Activated B cell treated with CpG ODN at 0.5 μM for 24 hours (primary cell): ENCODE measurements at regions not wholly inside any gene's neighbourhood (a gene's known extent, or its start where the extent isn't known, plus 50 kb on each side); places are given as distances from the start of the nearest gene placed in this dataset.

Experiments used
- ATAC-seq: fragments of 200-7000 bp; cut with Tn5 transposase; one replicate; pipeline ENCODE4 v1.10.0; 2021; ENCODE audit warnings: low read depth, mild to moderate bottlenecking, moderate library complexity
- CTCF ChIA-PET: fragments of 350-600 bp; sonication (Branson Sonifier 250); formaldehyde crosslinking; loops from one replicate; lab custom pipeline; 2021; ENCODE audit warnings: antibody characterized with exemption; lab: Charles Lee
- POLR2A ChIA-PET: fragments of 350-600 bp; sonication (Branson Sonifier 250); formaldehyde crosslinking; loops from one replicate; lab custom pipeline; 2021; ENCODE audit warnings: antibody characterized with exemption; lab: Charles Lee
- DNase-seq: peaks from one replicate; pipeline ENCODE4 v3.0.0; 2022
- H3K27ac Mint-ChIP-seq: one replicate; pipeline ENCODE4 v1.8.0; 2020; ENCODE audit warnings: mixed read lengths
- H3K27me3 Mint-ChIP-seq: one replicate; pipeline ENCODE4 v1.8.0; 2021; ENCODE audit warnings: mixed read lengths
- H3K36me3 Mint-ChIP-seq: one replicate; pipeline ENCODE4 v1.8.0; 2021; ENCODE audit warnings: low read depth, mixed read lengths
- H3K4me1 Mint-ChIP-seq: one replicate; pipeline ENCODE4 v1.8.0; 2021; ENCODE audit warnings: mixed read lengths
- H3K4me3 Mint-ChIP-seq: one replicate; pipeline ENCODE4 v1.8.0; 2020; ENCODE audit warnings: mild to moderate bottlenecking, mixed read lengths
- H3K9me3 Mint-ChIP-seq: one replicate; pipeline ENCODE4 v1.8.0; 2020; ENCODE audit warnings: mixed read lengths
- intact Hi-C: fragments of 100-400 bp; cut with micrococcal nuclease; formaldehyde crosslinking; loops from one replicate; pipeline ENCODE4 v1.15.1; 2024
- TF ChIP-seq, protein P1 (sequence below): fragments of 200-600 bp; IDR thresholded peaks from one replicate; pipeline ENCODE4 v1.8.0; 2022; ENCODE audit warnings: antibody characterized with exemption, mild to moderate bottlenecking

DNA sequence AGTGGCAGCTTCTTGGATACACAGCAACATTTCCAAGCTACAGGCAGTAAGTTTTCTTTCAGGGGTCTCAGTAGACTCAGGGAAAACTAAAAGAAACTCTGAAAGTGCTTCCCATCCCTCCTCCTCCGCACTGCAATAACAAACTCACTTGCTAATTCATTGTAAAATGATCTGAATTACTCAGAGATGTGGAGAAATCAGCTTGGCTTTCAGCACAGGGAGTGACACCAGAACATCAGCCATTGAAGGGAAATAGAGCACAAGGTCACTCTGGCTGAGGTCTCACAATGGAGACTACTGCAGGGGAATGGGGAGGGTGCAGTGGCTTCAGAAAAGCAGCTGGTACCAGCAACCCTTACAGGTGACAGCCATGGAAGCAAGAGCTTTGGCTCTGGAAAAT lies 137.3 kb upstream of the SERP2 start:
- TF ChIP-seq, protein P1, sequence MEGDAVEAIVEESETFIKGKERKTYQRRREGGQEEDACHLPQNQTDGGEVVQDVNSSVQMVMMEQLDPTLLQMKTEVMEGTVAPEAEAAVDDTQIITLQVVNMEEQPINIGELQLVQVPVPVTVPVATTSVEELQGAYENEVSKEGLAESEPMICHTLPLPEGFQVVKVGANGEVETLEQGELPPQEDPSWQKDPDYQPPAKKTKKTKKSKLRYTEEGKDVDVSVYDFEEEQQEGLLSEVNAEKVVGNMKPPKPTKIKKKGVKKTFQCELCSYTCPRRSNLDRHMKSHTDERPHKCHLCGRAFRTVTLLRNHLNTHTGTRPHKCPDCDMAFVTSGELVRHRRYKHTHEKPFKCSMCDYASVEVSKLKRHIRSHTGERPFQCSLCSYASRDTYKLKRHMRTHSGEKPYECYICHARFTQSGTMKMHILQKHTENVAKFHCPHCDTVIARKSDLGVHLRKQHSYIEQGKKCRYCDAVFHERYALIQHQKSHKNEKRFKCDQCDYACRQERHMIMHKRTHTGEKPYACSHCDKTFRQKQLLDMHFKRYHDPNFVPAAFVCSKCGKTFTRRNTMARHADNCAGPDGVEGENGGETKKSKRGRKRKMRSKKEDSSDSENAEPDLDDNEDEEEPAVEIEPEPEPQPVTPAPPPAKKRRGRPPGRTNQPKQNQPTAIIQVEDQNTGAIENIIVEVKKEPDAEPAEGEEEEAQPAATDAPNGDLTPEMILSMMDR = no peak
- Mint-ChIP-seq H3K27me3 (peaks cover 8% of the 10 kb centered on the region), H3K36me3 (no peaks in the 10 kb centered on the region), H3K4me3 (no peak overlapping the region), H3K4me1 (no peaks in the 10 kb centered on the region), H3K9me3 (no peaks in the 10 kb centered on the region), H3K27ac (no peak overlapping the region)
- intact Hi-C loops = no loop called here
- ATAC-seq = no peak
- DNase-seq = no peak
- ChIA-PET POLR2A (no interaction called here), CTCF (no interaction called here)

DNA sequence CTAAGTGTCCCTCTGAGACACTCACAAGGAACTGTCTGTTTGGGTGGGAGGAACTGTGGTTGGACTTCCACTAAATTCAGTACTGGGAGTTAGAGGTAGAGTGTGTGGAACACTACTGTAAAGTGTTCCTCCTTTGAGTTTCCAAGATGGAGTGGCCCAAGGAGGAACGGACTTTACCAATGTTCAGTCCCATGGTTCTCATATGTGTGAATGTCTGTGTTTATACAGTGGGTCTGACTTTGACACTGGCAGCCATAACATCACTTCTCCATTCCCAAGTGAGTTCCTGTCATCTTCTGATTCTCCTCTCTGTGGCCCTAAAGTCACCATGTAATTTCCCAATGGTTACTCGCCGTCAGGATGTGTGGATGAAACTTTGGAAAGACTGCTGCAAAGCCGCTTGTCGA lies 136.8 kb upstream of the SERP2 start:
- intact Hi-C loops = no loop called here
- no peak for DNase-seq
- H3K27me3 Mint-ChIP-seq = peaks cover 4% of the 10 kb centered on the region
- no peak for ATAC-seq
- H3K27ac Mint-ChIP-seq = no peak overlapping the region
- ChIA-PET POLR2A (no interaction called here), CTCF (no interaction called here)
- TF ChIP-seq, protein P1 = no peak
- no peaks in the 10 kb centered on the region for H3K9me3 Mint-ChIP-seq
- no peak overlapping the region for H3K4me3 Mint-ChIP-seq
- H3K4me1 Mint-ChIP-seq = no peaks in the 10 kb centered on the region
- no peaks in the 10 kb centered on the region for H3K36me3 Mint-ChIP-seq

DNA sequence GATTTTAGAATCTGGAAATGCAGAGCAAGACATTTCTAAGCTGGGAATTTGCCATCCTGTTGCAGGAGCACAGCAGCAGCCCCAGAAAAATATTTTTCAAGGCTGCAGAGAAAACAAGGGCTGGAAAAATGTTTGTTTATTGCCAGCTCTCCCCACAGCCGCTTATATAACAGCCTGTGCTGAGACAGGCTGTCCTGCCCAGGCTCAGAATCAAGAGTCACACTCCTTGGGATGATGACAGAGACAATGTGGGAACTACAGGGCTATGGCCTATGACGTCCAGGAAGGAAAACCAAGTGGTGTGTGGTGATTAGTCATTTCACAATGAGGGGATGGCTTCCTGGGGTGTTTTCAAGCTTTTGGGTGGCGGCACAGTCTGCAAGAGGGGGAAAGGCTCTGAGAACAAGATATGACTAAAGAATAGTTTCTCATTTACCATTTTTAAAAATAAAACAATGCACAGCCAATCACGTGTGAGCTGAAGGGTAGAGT lies 136.3 kb upstream of the SERP2 start:
- DNase-seq (no peak), ATAC-seq (no peak)
- TF ChIP-seq, protein P1 = no peak
- H3K27me3 Mint-ChIP-seq = peaks cover 4% of the 10 kb centered on the region
- intact Hi-C loops = no loop called here
- H3K4me1 Mint-ChIP-seq = no peaks in the 10 kb centered on the region
- H3K36me3 Mint-ChIP-seq = no peaks in the 10 kb centered on the region
- H3K27ac Mint-ChIP-seq = no peak overlapping the region
- H3K4me3 Mint-ChIP-seq = no peak overlapping the region
- H3K9me3 Mint-ChIP-seq = no peaks in the 10 kb centered on the region
- CTCF ChIA-PET = no interaction called here
- POLR2A ChIA-PET = no interaction called here

DNA sequence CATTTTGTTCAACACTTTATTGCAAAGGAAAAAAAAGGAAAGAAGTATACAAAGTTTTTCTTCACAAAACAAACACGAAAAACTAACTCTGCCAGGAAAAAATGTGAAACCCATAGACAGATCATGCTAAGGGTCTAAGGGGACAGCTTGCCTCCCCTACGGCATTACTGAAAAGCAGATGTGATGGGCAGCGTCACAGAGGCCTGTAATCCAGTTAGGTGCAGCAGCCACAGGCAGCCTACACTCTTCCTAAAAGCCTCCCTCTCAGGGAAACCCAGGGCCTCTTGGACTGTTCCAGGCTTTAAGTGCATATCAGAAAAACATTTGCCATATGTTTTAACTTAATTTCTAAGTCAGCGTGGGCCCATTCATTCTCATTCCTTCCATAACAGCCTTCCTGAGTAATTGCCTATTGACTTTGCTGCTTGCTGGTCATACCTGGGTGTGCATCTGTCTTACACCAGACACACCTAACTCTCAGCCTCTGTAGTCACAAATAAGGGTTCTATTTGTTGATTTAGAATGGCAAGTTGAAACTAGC lies 135.7 kb upstream of the SERP2 start:
- Mint-ChIP-seq H3K36me3 (no peaks in the 10 kb centered on the region), H3K4me3 (no peak overlapping the region), H3K27me3 (peaks cover 2% of the 10 kb centered on the region), H3K4me1 (peaks cover under 1% of the 10 kb centered on the region), H3K27ac (no peak overlapping the region), H3K9me3 (no peaks in the 10 kb centered on the region)
- ATAC-seq (no peak), DNase-seq (no peak)
- TF ChIP-seq, protein P1 = no peak
- POLR2A ChIA-PET = no interaction called here
- intact Hi-C loops = no loop called here
- CTCF ChIA-PET = no interaction called here

DNA sequence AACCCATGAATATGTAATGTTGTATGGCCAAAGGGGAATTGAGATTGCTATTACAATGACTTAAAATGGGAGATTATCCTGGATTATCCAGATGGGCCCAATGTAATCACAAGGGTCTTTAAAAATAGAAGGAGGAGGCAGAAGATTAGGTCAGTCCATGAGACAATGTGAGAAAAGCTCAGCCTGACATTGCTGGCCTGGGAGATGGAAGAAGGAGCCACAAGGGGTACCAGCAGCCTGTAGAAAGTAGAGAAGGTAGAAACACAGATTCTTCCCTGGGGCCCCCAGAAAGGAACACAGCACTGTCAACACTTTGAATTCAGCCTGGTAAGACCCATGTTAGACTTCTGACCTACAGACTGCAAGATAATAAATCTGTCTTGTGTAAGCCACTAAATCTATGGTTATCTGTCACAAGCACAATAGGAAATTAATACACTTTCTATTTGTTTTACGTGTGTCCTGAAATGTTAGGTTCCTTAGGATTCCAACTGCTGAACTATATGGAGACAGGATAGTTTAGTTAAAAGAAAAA lies 132.9 kb upstream of the SERP2 start:
- H3K4me1 Mint-ChIP-seq = peaks cover 5% of the 10 kb centered on the region
- H3K9me3 Mint-ChIP-seq = no peaks in the 10 kb centered on the region
- CTCF ChIA-PET = no interaction called here
- H3K27me3 Mint-ChIP-seq = peaks cover 2% of the 10 kb centered on the region
- no peaks in the 10 kb centered on the region for H3K36me3 Mint-ChIP-seq
- no peak overlapping the region for H3K27ac Mint-ChIP-seq
- TF ChIP-seq, protein P1 = no peak
- no peak for DNase-seq
- intact Hi-C loops = loop anchor here (5.0 kb wide), 1 partner anchor 333 kb away; no protein-coding TSS in a partner anchor
- POLR2A ChIA-PET = no interaction called here
- no peak overlapping the region for H3K4me3 Mint-ChIP-seq
- no peak for ATAC-seq
